ENCODE measurements at regions not wholly inside any gene's neighbourhood (a gene's known extent, or its start where the extent isn't known, plus 50 kb on each side); places are given as distances from the start of the nearest gene placed in this dataset. TPM values are rescaled to one million over a fixed set of nuclear protein-coding genes. Genes with fewer than 3 reads are reported as not detected.

DNA sequence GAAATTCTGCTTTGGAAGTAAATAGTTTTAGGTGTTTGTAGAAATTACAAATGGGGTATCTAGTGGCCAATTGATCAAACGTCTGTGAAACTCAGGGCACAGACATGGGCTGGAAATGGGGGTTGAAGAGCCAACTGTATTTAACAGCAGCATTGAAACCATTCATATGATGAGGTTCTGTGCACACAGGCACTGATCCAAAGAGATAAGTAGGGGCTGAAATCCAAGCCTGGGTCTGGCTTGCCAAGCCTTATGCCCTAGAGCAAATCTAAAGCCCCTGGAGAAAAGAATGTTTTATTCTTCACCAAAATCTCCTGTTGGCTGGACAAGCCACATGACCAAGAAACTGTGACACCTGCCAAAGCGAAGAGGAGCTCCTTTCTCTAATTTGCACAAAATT is 67.6 kb upstream of the ST6GALNAC5 start:
- no peak for DNase-seq (ENCODE audit: low read depth)
- Histone ChIP-seq H3K36me3 (ENCODE audit: control insufficient read depth, insufficient read depth, low read length) (no peaks in the 10 kb centered on the region), H3K4me3 (ENCODE audit: low read depth, low read length) (no peak overlapping the region), H3K27me3 (ENCODE audit: control insufficient read depth, insufficient read depth, low read length) (no peaks in the 10 kb centered on the region)
- POLR2A ChIA-PET: no interaction called here
- TF ChIP-seq, protein P1, sequence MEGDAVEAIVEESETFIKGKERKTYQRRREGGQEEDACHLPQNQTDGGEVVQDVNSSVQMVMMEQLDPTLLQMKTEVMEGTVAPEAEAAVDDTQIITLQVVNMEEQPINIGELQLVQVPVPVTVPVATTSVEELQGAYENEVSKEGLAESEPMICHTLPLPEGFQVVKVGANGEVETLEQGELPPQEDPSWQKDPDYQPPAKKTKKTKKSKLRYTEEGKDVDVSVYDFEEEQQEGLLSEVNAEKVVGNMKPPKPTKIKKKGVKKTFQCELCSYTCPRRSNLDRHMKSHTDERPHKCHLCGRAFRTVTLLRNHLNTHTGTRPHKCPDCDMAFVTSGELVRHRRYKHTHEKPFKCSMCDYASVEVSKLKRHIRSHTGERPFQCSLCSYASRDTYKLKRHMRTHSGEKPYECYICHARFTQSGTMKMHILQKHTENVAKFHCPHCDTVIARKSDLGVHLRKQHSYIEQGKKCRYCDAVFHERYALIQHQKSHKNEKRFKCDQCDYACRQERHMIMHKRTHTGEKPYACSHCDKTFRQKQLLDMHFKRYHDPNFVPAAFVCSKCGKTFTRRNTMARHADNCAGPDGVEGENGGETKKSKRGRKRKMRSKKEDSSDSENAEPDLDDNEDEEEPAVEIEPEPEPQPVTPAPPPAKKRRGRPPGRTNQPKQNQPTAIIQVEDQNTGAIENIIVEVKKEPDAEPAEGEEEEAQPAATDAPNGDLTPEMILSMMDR (IDR thresholded peaks at IDR 0.05; ENCODE audit: insufficient read depth, low read depth, low read length): no peak
- CTCF ChIA-PET: interaction anchor here (0.7 kb wide), 1 partner anchor 10 kb away, joined by 3 read pairs; no protein-coding TSS in a partner anchor

DNA sequence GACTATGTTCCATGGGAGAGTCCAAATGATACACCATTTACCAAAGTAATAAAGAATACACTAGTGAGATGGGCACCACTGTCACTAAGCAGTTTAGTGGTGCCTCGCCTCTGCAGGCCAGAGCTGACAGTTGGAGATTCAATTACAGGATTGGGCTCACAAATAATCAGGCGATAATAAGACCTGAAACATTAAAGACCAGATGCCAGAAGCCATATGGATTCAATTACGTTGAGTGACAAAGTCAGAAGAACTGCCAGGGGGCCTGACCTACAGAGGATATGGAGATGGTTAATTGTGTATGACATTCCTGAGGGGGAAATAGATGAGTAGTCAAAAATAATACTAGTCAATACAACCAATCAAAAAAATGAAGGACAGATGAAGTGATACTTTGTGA is 65.2 kb upstream of the ST6GALNAC5 start:
- DNase-seq (ENCODE audit: low read depth): no peak
- Histone ChIP-seq H3K4me3 (ENCODE audit: low read depth, low read length) (no peak overlapping the region), H3K27me3 (ENCODE audit: control insufficient read depth, insufficient read depth, low read length) (no peaks in the 10 kb centered on the region), H3K36me3 (ENCODE audit: control insufficient read depth, insufficient read depth, low read length) (no peaks in the 10 kb centered on the region)
- TF ChIP-seq, protein P1 (IDR thresholded peaks at IDR 0.05; ENCODE audit: insufficient read depth, low read depth, low read length): no peak
- POLR2A ChIA-PET: no interaction called here
- CTCF ChIA-PET: no interaction called here

DNA sequence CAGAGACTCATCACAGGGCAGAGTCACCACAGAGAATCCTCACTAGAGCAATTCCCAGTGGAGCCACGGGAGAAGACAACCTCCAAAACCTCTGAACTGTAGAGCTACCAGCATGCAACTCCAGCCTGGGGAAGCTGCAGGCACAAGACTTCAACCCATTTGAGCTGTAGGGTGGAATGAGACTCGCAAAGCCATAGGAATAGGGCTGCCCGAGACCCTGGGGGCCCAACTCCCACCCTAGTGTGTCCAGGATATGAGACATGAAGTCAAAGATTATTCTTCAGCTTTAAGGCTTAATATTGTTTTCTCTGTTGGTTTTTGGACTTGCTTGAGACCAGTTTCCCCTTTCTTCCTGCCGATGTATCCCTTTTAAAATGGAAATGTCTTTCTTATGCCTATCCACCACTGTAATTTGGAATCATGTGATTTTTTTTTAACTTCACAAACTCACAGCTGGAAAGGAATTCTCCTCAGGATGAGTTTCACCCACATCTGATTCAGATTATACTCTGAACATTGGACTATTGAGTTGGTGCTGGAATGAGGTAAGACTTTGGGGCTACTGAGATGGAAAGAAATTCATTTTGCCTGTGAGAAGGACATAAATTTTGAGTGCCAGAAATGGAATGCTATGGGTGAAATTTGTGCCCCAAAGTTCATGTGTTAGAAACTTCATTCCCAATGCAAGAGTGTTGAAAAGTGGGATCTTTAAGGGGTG is 59.6 kb upstream of the ST6GALNAC5 start:
- H3K4me3 ChIP-seq (ENCODE audit: low read depth, low read length): no peak overlapping the region
- TF ChIP-seq, protein P1 (IDR thresholded peaks at IDR 0.05; ENCODE audit: insufficient read depth, low read depth, low read length): no peak
- CTCF ChIA-PET: no interaction called here
- POLR2A ChIA-PET: no interaction called here
- H3K36me3 ChIP-seq (ENCODE audit: control insufficient read depth, insufficient read depth, low read length): no peaks in the 10 kb centered on the region
- no peaks in the 10 kb centered on the region for H3K27me3 ChIP-seq (ENCODE audit: control insufficient read depth, insufficient read depth, low read length)
- no peak for DNase-seq (ENCODE audit: low read depth)

Small RNA genes in the stretch of these regions (small RNA-seq; reads per million reads assigned to genes)
- gene RNU6-161P (ENCODE audit: insufficient read length, low read depth, low replicate concordance): not detected

All from BJ (cell line).